HepG2 (cell line): ENCODE measurements at regions not wholly inside any gene's neighbourhood (a gene's known extent, or its start where the extent isn't known, plus 50 kb on each side); places are given as distances from the start of the nearest gene placed in this dataset.

Experiments used
- ATAC-seq: fragments of 200-7000 bp; cut with Tn5 transposase; 3 replicates; pipeline ENCODE4 v1.9.1; 2020; ENCODE audit warnings: mild to moderate bottlenecking, moderate library complexity
- BruUV-seq: library from RNA; stranded (reverse); fragments of 400-500 nt; replicated peaks from 2 replicates; lab custom pipeline; 2021; lab: Mats Ljungman, UMichigan
- CTCF ChIA-PET: fragments of 300-600 bp; formaldehyde crosslinking; extraction: SDS; loops from one replicate; lab custom pipeline; 2021; ENCODE audit warnings: low total read pairs, inconsistent platforms, low intra/inter-chr PET ratio; lab: Yijun Ruan, JAX
- POLR2A ChIA-PET: fragments of 350-600 bp; sonication (Branson Sonifier 250); formaldehyde crosslinking; loops from one replicate; lab custom pipeline; 2020; ENCODE audit warnings: antibody characterized with exemption, inconsistent platforms; lab: Yijun Ruan, JAX
- DNase-seq: peaks from one replicate; pipeline ENCODE4 v3.0.0-alpha.2; 2015; ENCODE audit warnings: low spot score
- FAIRE-seq: peaks from 3 replicates; lab custom pipeline; 2011; peaks lifted over from hg19 to GRCh38; lab: Jason Lieb, UNC
- H2AFZ ChIP-seq: one replicate; pipeline ENCODE4 v1.6.1; 2011; ENCODE audit warnings: low read length, inconsistent platforms
- H3K27ac ChIP-seq: fragments of 300-600 bp; 3 replicates; pipeline ENCODE4 v1.8.0; 2011; ENCODE audit warnings: mixed run types, mild to moderate bottlenecking, mixed read lengths, low read length, inconsistent platforms; ENCODE audit not compliant: insufficient read depth; ENCODE audit errors: extremely low read length
- H3K27me3 ChIP-seq, 2 experiments: fragments of 200-600 bp in 1 of 2; 2 replicates in 1 of 2; 3 replicates in 1 of 2; pipeline versions ENCODE4 v1.6.0 to v1.8.0; 2011; ENCODE audit warnings: low read length in 2 of 2, mild to moderate bottlenecking in 2 of 2, moderate library complexity in 2 of 2, inconsistent platforms in 1 of 2; ENCODE audit not compliant: insufficient read depth in 2 of 2, control insufficient read depth in 1 of 2
- H3K36me3 ChIP-seq, 2 experiments: fragments of 200-600 bp in 1 of 2; replicated peaks in 1 of 2; 2 replicates in 1 of 2; 3 replicates in 1 of 2; pipeline versions ENCODE4 v1.5.1 to v1.8.0; 2011; ENCODE audit warnings: low read length in 2 of 2, inconsistent platforms in 1 of 2; ENCODE audit not compliant: insufficient read depth in 2 of 2, control insufficient read depth in 1 of 2
- H3K4me1 ChIP-seq: 2 replicates; pipeline ENCODE4 v1.5.1; 2012; ENCODE audit warnings: low read length, inconsistent platforms; ENCODE audit not compliant: insufficient read depth
- H3K4me2 ChIP-seq: 2 replicates; pipeline ENCODE4 v1.6.0; 2011; ENCODE audit warnings: low read depth, low read length, inconsistent platforms
- H3K4me3 ChIP-seq, 3 experiments: fragments of 200-600 bp in 1 of 3; sonication (generic), shearing (Covaris generic) in 1 of 3; replicated peaks in 1 of 3; 2 replicates each; pipeline ENCODE4 v1.5.1; 2011 to 2016; ENCODE audit warnings: low read length in 3 of 3, inconsistent platforms in 2 of 3, low read depth in 2 of 3, mild to moderate bottlenecking in 2 of 3, control low read depth in 1 of 3, mixed read lengths in 1 of 3; ENCODE audit not compliant: insufficient read depth in 1 of 3
- H3K79me2 ChIP-seq: one replicate; pipeline ENCODE4 v1.6.1; 2011; ENCODE audit warnings: low read length, inconsistent platforms; ENCODE audit not compliant: insufficient read depth
- H3K9ac ChIP-seq: 2 replicates; pipeline ENCODE4 v1.6.0; 2011; ENCODE audit warnings: mild to moderate bottlenecking, low read depth, low read length, inconsistent platforms; ENCODE audit not compliant: insufficient read depth
- H3K9me3 ChIP-seq: 2 replicates; pipeline ENCODE4 v1.5.1; 2012; ENCODE audit warnings: mild to moderate bottlenecking, low read length
- H4K20me1 ChIP-seq: 2 replicates; pipeline ENCODE4 v1.6.0; 2011; ENCODE audit warnings: inconsistent platforms, mild to moderate bottlenecking, low read length, moderate library complexity; ENCODE audit not compliant: insufficient read depth
- CC2D1A ChIP-seq: sonication (generic); formaldehyde crosslinking; IDR thresholded peaks from 2 replicates; pipeline ENCODE4 v1.8.1; 2023; ENCODE audit warnings: mild to moderate bottlenecking, missing genetic modification reagents
- EED ChIP-seq: sonication (generic); formaldehyde crosslinking; IDR thresholded peaks from 2 replicates; pipeline ENCODE4 v1.5.0; 2020; ENCODE audit warnings: mild to moderate bottlenecking, missing genetic modification reagents
- HBP1 ChIP-seq: IDR thresholded peaks from 2 replicates; pipeline ENCODE4 v1.6.1; 2016; ENCODE audit warnings: low read depth, control low read depth
- KAT8 ChIP-seq: IDR thresholded peaks from 2 replicates; pipeline ENCODE4 v1.6.1; 2016; ENCODE audit warnings: missing genetic modification reagents, missing compliant biosample characterization
- NFIC ChIP-seq: IDR thresholded peaks from 2 replicates; pipeline ENCODE4 v1.6.1; 2012; ENCODE audit warnings: mild to moderate bottlenecking, low read length, inconsistent platforms
- NFRKB ChIP-seq: fragments of 450-650 bp; IDR thresholded peaks from 2 replicates; pipeline ENCODE4 v1.6.1; 2017
- NFYC ChIP-seq: IDR thresholded peaks from 2 replicates; pipeline ENCODE4 v1.6.1; 2016; ENCODE audit warnings: missing genetic modification reagents, missing compliant biosample characterization
- PREB ChIP-seq: sonication (generic); formaldehyde crosslinking; IDR thresholded peaks from 2 replicates; pipeline ENCODE4 v1.4.0; 2020; ENCODE audit warnings: missing genetic modification reagents
- SIX1 ChIP-seq: sonication (generic); formaldehyde crosslinking; IDR thresholded peaks from 2 replicates; pipeline ENCODE4 v1.4.0; 2020; ENCODE audit warnings: missing genetic modification reagents, borderline replicate concordance
- TBP ChIP-seq: sonication (generic); formaldehyde crosslinking; IDR thresholded peaks from 2 replicates; pipeline ENCODE4 v1.5.0; 2020; ENCODE audit warnings: missing genetic modification reagents
- XRCC5 ChIP-seq: fragments of 200-400 bp; formaldehyde crosslinking; optimal IDR thresholded peaks from 2 replicates; pipeline ENCODE3; 2017; ENCODE audit warnings: mild to moderate bottlenecking, low read length
- ZNF782 ChIP-seq: sonication (generic); formaldehyde crosslinking; IDR thresholded peaks from 2 replicates; pipeline ENCODE4 v1.4.0; 2020; ENCODE audit warnings: missing genetic modification reagents, mild to moderate bottlenecking, borderline replicate concordance
- ZSCAN20 ChIP-seq: sonication (generic); formaldehyde crosslinking; IDR thresholded peaks from 2 replicates; pipeline ENCODE4 v1.4.0; 2020; ENCODE audit warnings: missing genetic modification reagents, mild to moderate bottlenecking, borderline replicate concordance
- WGBS: methylation state at CpG from one replicate; pipeline ENCODE4 v1.1.6; 2017; ENCODE audit warnings: low lambda C conversion rate; 5-methylcytosine and 5-hydroxymethylcytosine counted together
- in situ Hi-C: cut with HindIII; loops from 2 replicates; pipeline ENCODE4 v1.10.0; 2017; ENCODE audit warnings: low pct_unique_long_range_greater_than_20kb; ENCODE audit not compliant: extremely low pct_ligation_motif_present
- intact Hi-C: fragments of 100-400 bp; cut with micrococcal nuclease; formaldehyde crosslinking; loops from one replicate; pipeline ENCODE4 v1.10.0; 2022; ENCODE audit not compliant: unreplicated experiment

- POLR2A ChIA-PET: no interaction called here
- CTCF ChIA-PET: no interaction called here
Observed at GRCh38 chr1:58403894-58404293, 142.6 kb downstream of the OMA1 start.

More at GRCh38 chr1:58403894-58404293, 142.6 kb downstream of the OMA1 start:
- Histone ChIP-seq H3K4me3 (no peak overlapping the region), H3K4me2 (no peak overlapping the region), H3K27me3 (no peaks in the 10 kb centered on the region), H3K79me2 (no peaks in the 10 kb centered on the region), H3K9me3 (no peaks in the 10 kb centered on the region), H2AFZ (no peak overlapping the region), H3K36me3 (no peaks in the 10 kb centered on the region), H3K4me1 (no peaks in the 10 kb centered on the region), H3K9ac (no peak overlapping the region), H3K27ac (no peak overlapping the region), H4K20me1 (no peaks in the 10 kb centered on the region)
- BruUV-seq: no TSS peak
- DNase-seq (no peak), ATAC-seq (no peak), FAIRE-seq (no peak)
- intact Hi-C loops (no loop called here), in situ Hi-C loops (no loop called here)
- WGBS: 40% methylated on average over 1 of the region's 1 CpG
- TF ChIP-seq SIX1 (no peak), PREB (CRISPR knock-in tag) (no peak), ZSCAN20 (CRISPR knock-in tag) (no peak), ZNF782 (CRISPR knock-in tag) (no peak), CC2D1A (no peak), NFYC (CRISPR knock-in tag) (no peak), NFIC (no peak), XRCC5 (no peak), TBP (CRISPR knock-in tag) (no peak), NFRKB (no peak), KAT8 (CRISPR knock-in tag) (no peak), EED (no peak), HBP1 (CRISPR knock-in tag) (no peak)
